ENCODE measurements at regions not wholly inside any gene's neighbourhood (a gene's known extent, or its start where the extent isn't known, plus 50 kb on each side); places are given as distances from the start of the nearest gene placed in this dataset.

DNA sequence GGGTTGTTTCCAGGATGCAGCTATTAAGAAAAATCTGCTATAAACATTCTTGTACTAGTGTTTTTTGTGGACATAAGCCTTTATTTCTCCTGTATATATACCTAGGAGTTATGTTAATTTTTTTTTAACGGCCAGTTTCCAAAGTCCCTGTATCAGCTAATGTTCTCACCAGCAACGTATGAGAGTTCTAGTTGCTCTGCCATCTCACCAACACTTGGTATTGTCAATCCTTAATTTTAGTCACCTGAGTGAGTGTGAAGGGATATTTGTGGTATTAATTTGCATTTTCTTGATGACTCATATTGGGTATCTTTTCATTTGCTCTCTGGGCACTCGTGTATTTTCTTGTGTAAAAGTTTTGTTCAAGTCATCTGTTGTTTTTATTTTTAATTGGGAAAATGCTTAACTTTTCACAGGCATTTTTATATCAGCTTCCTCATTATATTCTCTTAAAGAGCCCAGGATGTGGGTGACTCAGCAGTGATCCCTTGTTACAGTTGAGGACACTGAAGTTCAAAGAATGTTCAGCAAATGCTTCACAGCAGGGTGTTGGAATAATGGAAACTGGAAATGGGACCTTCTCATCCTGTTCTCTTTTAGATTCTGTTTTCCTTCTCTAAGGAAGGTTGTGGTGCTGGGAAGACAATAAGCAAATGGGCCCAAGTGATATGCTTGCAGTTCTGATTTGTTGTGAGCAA lies 176.3 kb upstream of the PRNP start:
- no peak for DNase-seq

DNA sequence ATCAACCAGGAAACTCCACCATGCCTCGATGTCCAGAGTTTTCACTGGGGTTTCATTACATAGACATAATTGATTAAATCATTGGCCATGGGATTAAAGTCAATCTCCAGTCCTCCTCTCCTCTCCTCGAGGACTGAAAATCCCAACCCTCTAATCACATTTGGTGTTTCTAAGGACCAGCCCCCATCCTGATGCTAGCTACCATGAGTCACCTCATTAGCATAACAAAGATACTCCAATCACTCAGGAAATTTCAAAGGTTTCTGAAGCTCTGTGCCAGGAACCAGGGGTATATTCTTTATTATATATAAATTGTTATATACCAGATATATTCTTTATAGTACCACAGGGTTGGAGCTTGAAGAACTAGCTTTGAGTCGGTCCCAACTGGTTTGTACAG lies 177.5 kb upstream of the PRNP start:
- no peak for DNase-seq

DNA sequence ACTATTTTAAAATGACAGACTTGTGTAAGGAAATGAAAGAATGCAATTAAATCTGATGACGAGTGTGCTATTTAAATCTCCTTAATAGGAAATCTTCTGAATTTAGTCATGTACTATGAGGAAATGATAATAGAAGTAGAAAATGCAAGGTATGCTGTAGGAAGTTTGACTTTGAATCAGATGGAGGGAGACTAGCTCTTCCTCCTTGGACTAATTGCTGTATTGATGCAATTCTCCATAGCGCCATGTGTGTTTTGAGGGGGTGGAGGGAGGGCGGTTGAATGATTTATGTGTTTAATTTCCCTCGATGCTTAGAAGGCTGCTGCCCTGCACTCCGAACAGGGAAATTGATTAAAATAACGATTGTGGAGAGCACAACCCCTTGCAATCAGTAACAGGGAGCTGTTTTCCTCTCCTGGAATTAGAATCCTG lies 179.0 kb upstream of the PRNP start:
- no peak for DNase-seq

DNA sequence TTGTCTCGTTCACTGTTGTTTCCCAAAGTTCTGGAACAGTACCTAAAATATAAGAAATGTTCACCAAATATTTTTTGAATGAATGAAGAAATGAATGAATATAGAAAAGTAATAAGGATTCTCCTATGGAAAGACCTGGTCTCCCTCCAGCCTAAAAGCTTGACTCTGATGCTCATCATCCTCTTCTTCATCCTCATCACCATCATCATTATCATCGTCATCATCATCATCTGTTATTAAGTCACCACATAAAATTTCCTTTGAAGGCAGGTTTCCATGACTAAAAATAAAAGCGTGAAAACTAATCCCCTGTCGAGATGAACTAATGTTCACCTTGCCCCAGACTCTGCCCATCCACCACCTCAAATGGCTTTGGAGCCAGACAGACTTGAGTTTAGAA lies 181.4 kb upstream of the PRNP start:
- no peak for DNase-seq

DNA sequence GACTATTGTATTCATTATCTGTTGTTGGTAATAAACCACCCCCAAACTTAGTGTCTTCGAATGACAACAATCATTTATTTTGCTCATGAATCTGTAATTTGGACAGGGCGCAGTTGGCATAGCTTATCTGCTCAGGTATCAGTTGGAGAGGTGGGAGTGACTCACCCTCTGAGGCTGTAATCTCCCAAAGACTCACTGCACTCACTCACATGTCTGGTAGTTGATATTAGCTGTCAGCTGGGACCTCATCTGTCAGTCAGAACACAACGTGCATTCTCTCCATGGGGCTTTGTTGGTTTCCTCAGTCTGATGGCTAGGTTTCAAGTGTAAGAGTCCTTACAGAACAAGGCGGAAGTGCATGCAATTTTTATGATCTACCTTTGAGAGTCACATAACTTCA lies 183.5 kb upstream of the PRNP start:
- no peak for DNase-seq

DNA sequence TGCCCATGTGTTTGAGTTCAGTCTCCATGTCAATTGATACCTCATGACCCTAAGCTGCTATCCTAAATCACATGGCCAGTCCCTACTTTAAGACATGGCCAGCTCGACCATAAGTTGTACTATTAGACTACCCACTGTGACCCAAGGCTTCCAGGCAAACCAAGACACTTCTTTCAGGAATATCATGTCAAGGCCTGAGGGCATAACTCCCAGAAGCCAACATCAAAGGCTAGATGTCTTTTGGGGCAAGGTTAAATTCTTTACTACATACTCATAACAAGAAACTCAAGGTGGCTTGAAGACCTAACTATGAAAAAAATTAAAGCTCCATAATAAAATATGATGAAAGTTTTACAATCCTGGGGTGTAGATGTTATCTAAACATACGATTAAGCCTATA lies 192.9 kb upstream of the PRNP start:
- no peak for DNase-seq

DNA sequence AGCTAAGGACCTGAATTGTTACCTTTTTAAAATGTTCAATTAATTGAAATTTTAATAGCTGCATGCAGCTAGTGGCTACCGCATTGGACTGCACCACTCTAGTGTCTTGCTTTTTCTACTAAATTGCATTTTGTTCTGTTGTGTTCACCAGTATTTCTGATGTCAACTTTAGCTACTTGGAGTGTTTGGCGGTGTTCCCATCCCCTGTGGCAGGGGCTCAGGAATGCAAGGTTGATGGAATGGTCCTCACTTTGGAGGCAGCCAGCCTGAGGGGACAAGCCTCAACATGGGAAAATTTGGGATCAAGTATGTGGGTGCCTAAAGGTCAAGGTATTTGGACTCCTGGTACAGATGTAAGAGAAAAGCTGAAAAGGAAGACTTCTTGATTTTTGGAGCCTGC lies 194.6 kb upstream of the PRNP start:
- no peak for DNase-seq

DNA sequence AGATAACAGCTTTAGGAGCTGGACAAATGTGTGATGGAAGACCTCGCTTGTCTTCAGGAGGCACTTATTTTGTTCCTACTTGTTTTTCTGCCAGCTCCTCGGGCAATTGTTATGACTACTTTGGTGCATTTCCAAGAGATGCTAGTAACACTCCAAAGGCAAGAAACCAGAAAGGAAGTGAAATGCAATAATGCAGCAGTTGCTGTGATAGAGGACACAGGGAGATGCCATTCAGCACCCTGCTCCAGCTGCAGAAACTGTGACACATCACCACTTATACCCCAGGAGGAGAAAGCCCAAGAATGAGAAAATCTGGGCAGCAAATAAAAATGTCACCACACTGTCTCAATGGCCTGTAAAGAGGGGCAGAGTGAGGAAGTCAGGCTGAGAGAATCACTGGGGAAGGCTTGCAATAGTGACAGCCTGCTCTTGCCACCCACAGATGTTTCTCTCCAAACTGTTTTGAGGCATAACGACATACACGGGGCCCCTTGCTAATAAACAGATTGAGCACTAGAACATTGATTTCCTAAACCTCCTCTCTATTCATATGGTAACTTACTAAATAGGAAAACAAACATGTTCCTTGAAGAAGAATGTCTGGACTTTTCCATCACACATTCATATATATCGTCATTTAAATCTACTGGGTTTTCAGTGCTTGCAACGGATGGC lies 195.5 kb upstream of the PRNP start:
- DNase-seq: no peak

DNA sequence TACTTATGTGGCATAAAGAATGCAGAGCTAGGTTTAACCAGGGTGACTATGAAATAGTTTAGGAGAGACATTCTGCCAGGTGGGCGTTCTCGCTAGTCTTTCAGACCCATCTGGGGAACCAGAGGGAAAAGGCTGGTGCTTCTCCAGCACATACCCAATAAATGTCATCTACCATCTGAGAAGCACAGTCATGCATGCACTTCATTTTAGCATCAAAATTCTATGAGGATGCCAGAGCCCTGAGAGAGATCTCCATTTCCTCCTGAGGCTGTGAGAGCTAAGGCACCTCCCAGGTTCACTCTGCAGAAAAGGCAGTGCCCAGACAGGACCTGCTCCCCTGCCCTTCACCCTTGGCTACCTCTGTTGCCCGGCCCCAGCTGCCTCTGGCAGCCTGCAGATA lies 196.2 kb upstream of the PRNP start:
- no peak for DNase-seq

DNA sequence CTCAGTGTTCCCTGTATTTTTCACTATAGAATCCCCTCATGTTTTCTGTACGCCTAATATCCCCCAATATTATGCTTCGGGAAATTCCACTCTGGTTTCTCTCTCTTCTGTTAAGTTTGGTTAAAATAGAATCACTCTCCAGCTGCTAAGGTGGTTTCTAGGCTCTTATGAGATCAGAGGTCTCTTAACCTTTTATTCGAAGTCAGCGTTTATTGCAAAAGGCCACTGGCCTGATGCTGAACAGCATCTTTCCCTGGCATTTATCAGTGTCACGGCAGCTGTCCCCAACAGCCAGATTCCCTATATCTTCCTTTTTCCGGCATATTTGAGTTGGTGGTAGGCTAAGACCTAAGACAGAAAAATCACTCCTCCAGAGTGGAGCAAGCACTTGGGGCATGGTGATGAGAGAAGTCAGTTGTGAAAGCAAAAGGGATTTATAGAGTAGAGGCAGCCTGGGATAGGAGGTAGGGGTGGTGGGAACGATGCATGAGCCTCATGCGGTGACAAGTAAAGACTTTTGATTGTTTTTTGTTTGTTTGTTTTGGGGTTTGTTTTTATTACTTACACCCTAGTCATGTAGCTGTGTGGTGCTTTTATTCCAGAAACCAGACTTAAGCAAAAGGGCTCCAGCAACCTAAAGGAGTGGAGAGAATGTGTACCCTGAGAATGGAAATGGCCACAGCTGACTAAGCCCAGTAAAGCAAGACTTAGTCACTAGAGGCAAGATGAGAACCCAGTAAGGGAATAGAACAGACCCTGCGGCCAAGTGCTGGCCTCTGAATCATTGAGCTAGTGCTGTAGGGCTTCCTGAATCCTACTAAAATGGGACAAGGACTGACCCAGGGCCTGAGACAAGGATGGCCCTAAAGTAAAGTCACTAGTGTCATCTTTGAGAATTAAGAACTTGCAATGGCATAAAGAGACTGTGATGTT lies 197.6 kb upstream of the PRNP start:
- no peak for DNase-seq

DNA sequence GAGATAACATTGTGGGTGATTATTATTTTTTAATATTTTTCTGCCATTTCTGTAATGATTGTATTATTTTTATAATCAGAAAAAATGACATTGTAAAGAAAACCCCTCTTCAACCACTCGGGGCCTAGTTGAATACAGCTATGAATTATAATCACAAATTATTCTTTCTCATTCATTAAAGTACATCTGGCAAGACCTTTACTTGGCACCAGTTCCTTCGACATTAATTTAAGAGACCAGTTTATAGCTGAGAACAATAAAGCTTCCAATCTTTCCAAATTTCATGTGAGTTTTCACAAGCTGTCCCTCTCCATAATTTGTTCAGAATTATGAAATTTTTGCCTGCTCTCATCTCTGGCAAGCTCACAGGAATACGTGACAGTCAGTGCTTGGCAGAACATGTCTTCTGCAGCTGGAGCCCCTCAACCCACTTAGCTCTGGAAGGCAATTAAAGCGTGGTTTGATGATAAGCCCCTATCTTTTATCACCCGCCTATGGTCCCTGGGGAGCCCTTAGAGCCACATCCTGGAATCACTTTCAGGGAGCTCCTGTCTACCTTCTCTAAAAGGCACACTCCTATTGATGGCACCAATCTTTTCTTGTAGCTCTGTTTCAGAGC lies 201.8 kb upstream of the PRNP start:
- peak; percentile 74 for DNase-seq

DNA sequence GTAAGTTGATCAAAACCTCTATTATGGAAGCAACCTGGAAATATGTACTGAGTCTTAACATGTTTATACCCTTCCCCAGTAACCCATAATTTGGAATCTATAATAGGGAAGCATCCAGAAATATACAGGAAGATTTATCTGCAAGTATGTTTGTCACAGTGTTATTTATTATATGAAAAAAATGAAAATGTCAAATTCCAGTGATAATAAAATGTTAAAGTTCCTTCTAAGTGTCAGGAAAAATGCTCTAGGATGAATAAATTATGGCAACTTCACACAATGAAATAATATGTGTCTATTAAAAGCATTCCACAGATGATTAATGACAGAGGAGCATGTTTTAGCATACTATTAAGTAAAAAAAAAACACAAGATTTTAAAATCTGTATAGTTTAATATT lies 202.3 kb upstream of the PRNP start:
- no peak for DNase-seq

DNA sequence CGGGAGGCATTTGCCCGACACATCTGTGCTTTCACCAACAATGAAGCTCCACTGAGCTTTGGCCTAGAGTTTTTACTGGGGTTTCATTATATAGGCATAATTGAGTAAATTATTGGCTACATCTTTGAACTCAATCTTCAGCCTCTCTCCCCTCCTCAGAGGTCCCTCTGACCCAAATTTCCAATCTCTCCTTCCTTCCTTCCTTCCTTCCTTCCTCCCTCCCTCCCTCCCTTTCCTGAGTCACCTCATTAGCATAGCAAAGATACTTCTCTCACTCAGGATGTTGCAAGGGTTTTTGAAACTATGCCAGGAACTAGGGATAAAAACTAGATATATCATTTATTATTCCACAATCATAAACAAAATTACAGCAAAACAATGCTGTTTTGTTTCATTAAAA lies 202.8 kb upstream of the PRNP start:
- no peak for DNase-seq

DNA sequence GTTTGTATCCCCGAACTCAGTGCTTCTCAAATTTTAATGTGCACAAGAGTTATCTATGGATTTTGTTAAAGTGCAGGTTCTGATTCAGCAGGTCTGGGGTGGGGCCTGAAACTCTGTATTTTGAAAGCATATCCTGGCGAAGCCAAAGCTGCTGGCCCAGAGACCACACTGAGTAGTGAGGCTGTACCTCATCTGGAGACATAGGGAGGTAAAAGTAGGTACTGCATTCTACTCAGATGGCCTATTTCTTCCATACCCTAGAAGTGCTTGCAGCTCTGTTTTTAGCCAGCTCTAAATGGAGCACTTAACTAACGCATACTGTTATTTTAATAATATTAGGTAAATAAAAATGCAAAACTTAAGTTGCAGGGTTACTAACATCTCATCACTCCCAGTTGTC lies 206.2 kb upstream of the PRNP start:
- no peak for DNase-seq

DNA sequence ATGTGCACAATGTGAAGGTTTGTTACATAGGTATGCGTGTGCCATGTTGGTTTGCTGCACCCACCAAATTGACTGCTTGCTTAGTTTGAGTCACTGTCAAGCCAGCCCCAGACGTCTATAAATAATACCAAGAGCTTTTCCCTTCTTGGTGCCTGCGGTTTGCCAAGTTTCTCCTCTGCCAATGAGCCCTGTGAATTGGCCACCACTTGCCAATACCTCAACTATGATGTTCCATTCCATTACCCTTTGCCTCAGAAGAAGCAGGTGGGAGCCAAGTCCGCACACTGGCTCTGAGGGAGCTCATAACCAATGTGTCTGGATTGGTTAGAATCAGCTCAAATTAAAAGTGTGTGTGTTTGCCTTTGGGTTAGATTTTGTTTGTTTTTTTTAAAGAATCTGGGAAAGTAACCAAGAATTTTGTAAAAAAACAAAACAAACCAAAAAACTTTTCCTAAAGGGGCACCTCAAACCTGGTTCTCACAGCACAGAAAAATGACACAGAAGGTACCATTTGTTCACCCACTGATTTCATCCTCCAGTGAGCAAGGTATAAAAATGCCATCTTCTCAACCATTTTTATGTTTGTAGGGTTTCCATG lies 209.3 kb upstream of the PRNP start:
- DNase-seq: no peak

DNA sequence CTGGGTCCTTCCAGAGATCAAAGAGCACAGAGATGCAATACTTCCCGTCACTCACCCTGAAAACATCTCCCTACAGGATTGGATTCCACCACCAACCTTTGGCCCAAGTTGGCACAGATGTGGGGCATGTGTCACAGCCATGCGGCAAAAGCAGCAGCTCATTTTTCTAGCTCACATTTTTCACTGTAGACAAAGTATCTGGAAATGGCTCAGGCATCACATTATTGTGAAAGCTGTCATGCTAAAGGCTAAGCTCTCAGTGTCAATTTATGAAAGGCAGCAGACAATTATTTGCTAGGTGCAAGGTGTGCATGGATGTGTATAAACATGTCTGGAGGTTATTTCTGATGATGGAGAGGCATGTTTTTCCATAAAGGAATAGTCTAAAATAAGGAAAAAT lies 213.3 kb upstream of the PRNP start:
- DNase-seq: no peak

DNA sequence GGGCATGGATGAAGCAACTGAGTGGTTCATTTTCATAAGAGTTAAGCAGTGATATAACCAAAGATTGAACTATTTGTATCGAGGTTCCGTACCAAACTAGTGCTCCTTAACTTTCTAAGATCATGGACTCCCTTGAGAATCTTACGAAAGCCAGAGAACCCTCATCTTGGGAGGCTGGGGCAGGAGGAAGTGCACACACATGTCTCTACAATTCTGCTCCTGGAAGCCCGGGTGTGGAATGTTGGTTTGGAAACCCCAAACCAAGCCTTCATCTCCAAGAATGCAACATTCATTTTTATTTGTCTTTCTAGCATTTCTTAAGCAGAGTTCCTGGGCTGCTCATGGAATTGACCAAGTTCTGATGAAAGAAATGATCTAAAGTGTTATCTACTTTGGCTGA lies 215.0 kb upstream of the PRNP start:
- DNase-seq: no peak

DNA sequence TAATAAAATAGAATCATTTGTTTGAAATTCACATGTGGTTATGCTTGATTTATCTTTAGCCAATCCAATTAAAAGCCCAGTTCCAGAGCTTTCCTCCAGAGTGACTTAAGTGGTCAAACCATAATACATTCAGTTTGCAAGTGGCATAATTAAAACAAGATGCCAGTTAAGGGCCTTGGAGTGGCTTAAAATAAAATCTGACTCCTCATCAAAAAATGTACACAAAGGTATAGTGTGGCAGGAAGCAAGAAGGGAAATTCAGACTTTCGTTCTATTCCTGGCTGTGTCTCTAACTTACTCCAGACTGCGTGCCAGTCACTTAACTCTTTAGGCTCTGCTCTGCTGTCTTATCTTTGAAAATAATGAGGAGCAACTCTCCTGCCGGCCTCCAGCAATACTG lies 215.9 kb upstream of the PRNP start:
- DNase-seq: no peak

DNA sequence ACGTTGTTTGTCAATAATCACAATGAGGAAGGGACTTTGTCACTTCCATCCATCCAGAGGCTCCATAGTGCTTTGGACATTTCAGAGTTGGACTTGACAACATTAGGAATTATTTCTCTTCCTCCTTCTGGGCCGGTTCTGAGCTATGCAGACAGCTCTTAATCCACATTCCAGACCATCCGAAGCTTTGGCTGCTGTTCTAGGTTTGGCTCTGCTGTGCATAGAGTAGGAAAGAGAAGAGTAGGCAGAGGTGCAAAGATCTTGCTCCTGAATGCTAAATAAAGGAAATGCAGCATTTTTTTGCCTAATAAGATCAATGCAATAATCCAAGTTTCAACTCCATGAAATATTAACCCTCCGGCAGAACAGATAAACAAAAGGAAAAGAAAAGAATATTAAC lies 216.3 kb upstream of the PRNP start:
- no peak for DNase-seq

DNA sequence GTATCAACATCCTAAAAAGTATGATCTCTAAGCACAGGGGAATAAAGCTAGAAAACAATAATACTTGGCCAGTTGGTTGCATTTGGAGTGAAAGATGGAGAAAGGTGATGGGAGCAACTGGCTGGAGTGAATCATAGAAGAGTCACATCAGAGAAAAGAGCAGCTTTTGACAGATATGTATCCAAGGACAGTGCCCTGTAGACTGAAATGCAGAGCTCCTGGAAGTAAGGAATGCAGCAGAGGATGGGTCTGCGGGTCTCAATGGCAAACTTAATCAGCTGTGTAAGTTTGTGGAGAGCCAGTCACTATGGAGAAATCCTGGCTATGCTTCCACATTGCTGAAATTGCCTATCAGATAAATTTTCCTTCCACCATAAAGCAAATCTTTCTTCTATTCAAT lies 218.1 kb upstream of the PRNP start:
- no peak for DNase-seq

DNA sequence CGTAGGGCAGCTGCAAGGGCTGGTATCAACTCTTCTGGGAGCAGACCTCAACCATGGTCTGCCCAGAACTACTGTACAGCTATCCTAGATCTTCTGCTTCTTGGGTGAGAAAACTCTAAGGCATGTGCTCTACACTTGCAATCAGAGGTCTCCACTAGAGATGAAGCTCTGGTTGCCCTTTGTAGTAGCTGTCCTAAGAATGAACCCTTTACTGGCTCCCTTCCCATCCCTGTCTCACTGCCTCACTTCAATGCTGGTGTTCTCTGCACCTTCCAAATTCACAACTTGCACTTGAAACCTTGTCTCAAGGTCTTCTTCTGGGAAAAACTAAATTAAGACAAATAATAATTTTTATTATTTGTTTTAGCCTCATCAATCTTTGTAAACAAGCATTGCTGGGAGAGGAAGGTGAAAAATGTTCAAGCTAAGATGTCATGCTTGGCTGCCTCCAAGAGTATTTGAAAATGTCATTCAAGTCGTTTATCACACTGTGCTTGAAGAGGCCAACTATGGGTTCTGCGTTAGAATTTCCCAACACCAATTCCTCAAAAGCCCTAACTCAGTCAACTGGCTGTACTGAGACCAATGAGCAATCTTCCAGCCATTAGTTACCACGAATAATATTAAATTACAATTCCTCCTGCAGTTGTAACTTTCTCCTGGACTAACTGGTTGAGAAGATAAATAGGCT lies 216.9 kb upstream of the ADRA1D start:
- no peak for DNase-seq

DNA sequence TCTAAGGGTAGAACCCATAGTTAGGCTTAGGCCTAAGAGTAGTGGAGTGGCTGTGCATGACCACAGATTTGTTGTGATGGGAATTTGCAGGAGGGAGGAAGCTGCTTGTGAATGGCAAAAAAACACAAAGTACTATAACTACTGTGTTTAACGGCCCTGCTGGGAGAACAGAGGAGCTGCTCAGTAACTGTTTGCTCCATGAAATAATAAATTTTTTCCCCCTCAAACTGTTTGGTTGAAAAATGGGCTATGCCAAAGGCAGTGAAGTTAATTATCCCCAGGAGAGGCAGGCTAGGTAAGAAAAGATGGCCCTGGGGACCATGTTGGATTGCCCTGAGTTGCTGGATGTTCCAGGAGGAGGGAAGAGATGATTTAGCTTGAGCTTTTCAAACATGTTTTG lies 216.1 kb upstream of the ADRA1D start:
- no peak for DNase-seq

Data from NCI-H1092 (cell line).